KG1 (cell line): ENCODE measurements at regions not wholly inside any gene's neighbourhood (a gene's known extent, or its start where the extent isn't known, plus 50 kb on each side); places are given as distances from the start of the nearest gene placed in this dataset.

ENCODE experiments used
- DNase-seq: peaks from one replicate; lab custom pipeline; 2025; lab: John Stamatoyannopoulos, UW

- no peak for DNase-seq
These were observed 718.4 kb upstream of the API5 start for GRCh38 chr11:42593441-42593840.

DNA sequence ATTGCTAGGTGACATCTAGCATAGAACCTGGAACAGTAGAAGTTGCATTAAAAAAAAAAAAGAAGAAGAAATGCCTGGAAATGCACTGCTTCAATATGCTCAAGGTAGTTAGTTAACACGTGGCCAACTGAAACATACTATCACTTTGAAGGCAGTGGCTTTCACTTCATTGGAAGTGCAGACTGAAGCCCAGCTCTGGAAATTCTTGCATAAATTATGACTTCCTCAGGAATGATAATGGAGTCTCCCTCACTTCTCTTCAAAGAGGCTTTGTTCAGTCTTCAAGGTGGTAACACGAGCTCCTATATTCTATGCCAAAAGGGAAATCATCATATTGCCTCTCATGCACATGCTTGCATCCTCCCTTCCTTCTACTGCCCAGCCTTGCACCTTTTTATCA lies 715.9 kb upstream of the API5 start:
- DNase-seq, result no peak

- no peak for DNase-seq
These were observed 715.1 kb upstream of the API5 start for GRCh38 chr11:42596576-42597145.

DNA sequence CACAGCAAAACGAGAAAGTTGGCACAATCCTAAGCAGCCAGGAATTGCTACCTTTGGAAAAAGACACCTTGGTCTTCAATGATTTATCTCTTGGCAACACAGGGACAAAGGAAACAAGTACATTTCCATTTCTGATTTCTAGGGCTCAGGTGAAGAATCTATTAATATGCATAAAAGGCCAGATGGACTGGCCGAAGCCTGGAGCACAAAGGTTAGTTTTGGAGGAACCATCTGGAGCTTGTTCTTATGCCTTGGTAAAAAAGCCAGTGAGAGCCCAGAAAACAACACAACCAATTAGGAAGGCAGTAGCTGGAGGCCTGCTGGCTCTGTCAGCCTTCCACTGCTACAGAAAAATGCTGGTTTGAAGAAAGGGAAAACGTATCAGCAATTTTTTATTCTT lies 713.5 kb upstream of the API5 start:
- DNase-seq, result no peak

GRCh38 chr11:42620796-42621195 lies 691.0 kb upstream of the API5 start:
- DNase-seq, result no peak

GRCh38 chr11:42625757-42626665 lies 685.8 kb upstream of the API5 start:
- DNase-seq, result no peak

- DNase-seq, result no peak
These were observed 680.5 kb upstream of the API5 start for GRCh38 chr11:42631220-42631843.

GRCh38 chr11:42646959-42647358 lies 664.8 kb upstream of the API5 start:
- DNase-seq, result no peak

DNA sequence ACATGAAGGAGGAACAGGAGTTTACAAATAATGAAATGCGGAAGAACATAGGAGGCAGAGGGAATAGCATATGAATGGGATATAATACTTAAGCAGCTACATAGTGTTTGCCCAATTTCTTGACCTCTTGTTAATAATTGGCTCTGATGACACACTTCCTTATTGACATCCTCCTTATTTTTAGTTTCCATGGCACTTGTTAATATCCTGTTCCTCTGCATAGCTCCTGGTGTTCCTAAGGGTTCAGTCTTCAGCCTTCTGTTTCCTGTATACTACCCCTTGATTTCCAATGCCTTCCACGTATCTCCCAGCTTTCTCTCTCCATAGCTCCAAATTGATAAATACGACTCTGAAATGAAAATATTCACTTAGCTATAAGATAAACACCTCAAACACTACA lies 663.8 kb upstream of the API5 start:
- no peak for DNase-seq

- DNase-seq, result no peak
These were observed 660.2 kb upstream of the API5 start for GRCh38 chr11:42651621-42652020.

DNA sequence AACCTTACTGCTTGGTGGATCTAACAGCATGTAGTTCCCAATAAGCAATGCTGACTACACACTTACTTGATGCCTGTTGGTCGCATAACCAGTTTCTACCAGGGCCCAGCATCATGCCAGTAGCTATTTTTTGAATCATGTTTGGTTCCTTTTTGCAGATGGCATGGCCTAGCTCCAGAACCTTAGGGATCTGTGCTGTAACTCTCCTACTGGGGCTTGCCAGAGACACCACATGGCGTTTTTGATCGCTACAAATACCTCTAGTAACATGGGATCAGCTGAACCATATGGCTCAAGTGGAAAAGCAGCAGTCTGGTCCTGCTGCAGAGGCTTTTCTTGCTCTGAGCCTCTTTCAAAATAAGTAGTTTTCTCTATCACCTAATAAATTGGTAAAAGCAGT lies 654.6 kb upstream of the API5 start:
- no peak for DNase-seq

- DNase-seq, result no peak
These were observed 649.9 kb upstream of the API5 start for GRCh38 chr11:42661942-42662341.

- DNase-seq, result no peak
These were observed 642.4 kb upstream of the API5 start for GRCh38 chr11:42669248-42669976.

- no peak for DNase-seq
These were observed 637.4 kb upstream of the API5 start for GRCh38 chr11:42674436-42674835.

DNA sequence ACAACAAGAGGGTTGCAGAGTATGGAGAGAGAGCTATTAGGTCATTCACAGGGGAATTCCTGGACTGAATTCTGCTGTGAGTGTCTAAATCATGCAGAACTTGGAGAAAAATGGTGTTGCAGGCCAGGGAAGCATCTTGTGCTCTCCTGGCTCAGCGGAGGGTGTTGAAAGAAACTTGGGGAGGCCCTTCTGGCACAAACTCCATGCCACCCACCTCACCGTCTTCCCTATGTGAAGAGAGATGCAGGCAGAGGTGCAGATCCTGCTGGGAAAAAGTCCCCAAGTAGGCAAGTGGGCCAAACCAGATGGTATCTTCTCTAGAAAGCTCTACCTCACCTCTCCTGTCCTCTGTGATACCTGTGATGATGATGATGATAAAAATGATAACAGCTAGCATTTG lies 604.3 kb upstream of the API5 start:
- no peak for DNase-seq

- DNase-seq, result no peak
These were observed 602.6 kb upstream of the API5 start for GRCh38 chr11:42709216-42709615.

- no peak for DNase-seq
These were observed 598.5 kb upstream of the API5 start for GRCh38 chr11:42713279-42713678.

- DNase-seq, result no peak
These were observed 598.0 kb upstream of the API5 start for GRCh38 chr11:42713753-42714152.

DNA sequence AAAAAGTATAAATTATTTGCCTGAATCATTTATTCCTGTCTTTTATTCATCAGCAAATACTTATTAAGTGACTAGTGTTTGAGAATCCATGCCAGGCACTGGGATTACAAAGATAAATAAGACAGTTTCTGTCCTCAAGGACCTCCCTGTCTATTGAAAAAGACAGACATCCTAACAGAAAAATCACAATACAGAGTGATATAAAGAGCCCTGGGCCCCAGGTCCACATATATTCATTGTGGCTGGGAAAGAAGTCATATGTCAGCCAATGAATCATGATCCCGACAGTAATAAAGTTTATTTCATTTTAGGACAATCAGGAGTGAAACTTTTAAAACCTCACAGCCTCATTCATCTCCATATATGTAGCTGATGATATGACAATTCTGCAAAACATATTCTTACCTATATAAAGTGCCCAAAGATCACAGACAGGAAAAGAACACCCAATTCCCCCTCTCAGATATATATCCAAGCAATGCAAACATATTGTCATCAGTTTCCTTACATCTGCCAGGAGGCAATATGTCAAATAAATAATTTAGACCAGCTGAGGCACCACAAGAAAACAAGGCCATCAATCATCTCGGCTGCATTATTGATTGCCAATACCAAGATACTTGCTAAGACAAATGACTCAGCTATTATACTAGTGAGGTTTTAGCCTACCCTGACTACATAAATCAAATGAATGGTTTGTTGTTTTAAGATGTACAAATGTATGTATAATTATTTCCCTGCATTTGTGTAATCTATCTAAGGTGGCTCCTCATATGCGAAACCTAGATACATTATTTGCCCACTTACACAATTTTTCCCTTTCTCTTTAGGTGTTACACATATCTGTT lies 590.9 kb upstream of the API5 start:
- DNase-seq, result no peak

DNA sequence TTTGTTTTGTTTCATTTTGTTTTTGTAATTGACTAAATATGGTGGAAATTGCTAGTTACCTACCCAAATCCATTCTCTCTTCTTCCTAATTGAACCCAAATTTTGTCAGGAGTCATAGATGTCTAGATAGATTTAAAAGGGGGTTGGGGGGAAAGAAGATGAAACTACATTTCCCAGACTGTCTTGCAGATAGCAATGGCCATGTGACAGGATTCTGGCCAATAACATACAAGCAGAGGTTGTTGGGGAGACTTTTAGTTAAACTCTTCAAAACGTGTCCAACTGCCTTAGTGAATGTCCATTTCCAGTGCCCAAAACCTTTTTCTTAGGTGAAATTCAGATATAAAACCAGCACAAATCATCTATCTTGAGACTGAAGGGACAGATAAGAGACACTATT lies 583.9 kb upstream of the API5 start:
- DNase-seq, result no peak

GRCh38 chr11:42762348-42762747 lies 549.4 kb upstream of the API5 start:
- DNase-seq, result no peak

DNA sequence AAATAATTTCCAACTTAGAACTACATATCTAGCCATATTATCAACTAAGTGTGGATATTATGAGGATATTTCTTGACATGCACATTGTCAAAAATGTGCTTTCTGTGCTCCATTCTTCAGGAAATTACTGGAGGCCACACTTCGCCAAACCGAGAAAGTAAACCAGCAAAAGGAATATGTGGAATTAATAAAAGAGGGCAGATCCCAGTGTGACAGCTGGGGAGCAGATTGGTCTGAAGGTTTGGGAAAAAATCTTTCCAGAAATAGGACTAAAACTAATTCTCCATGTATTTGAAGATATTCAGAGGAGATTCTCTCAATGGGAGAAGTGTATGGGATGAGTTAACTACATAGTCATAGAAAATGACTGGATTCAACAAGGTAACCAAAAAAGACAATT lies 546.9 kb upstream of the API5 start:
- no peak for DNase-seq
